Muscle layer of colon (tissue), 2 donors: ENCODE measurements at regions not wholly inside any gene's neighbourhood (a gene's known extent, or its start where the extent isn't known, plus 50 kb on each side); places are given as distances from the start of the nearest gene placed in this dataset.
"Not testable (repeated sequence)": the region's sequence is repeated elsewhere in the genome, so short reads cannot be mapped to it uniquely, and the experiment has no call there.

Source experiments
- H3K27ac ChIP-seq: one replicate; pipeline ENCODE4 v1.7.0; 2013; ENCODE audit warnings: low read depth, mild to moderate bottlenecking, low read length, moderate library complexity
- H3K27me3 ChIP-seq, 2 donors: one replicate each; pipeline ENCODE4 v1.7.0; 2013; ENCODE audit warnings: low read length in 2 of 2, mild to moderate bottlenecking in 2 of 2; ENCODE audit not compliant: insufficient read depth in 2 of 2, control insufficient read depth in 1 of 2
- H3K36me3 ChIP-seq: one replicate; pipeline ENCODE4 v1.7.0; 2013; ENCODE audit warnings: mild to moderate bottlenecking, low read length; ENCODE audit not compliant: insufficient read depth
- H3K4me1 ChIP-seq: one replicate; pipeline ENCODE4 v1.7.0; 2013; ENCODE audit warnings: mild to moderate bottlenecking, low read length; ENCODE audit not compliant: insufficient read depth
- H3K4me3 ChIP-seq, 2 donors: one replicate each; pipeline ENCODE4 v1.7.0; 2013; ENCODE audit warnings: low read length in 2 of 2, low read depth in 1 of 2, mild to moderate bottlenecking in 1 of 2, moderate library complexity in 1 of 2
- H3K9ac ChIP-seq: one replicate; pipeline ENCODE4 v1.7.0; 2013; ENCODE audit warnings: low read length
- H3K9me3 ChIP-seq: one replicate; pipeline ENCODE4 v1.7.0; 2013; ENCODE audit warnings: mild to moderate bottlenecking, low read length
- donor health status: abdominal sarcoma.
- donor health status: Adenocarcinoma of cecum.

DNA sequence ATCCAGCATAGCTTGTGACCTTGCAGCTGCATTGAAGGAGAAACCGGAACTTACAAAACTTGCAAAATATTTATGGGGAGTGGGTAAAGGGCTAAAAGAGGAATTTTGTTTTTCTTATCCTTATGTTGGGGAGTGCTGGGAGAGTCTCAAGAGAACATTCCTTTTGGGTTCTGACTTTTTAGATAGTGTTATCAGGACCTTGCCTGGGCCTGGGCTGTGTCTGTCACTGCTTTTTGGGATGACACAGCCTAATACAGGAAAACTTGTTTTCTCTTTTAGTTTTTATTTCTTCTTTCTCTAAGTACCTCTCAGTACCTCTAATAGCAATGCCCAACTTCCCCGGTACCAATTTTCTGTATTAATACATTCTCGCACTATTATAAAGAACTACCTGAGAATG lies 850.6 kb downstream of the RPS29 start:
- Histone ChIP-seq H3K4me3 (no peak overlapping the region), H3K4me1 (no peaks in the 10 kb centered on the region), H3K27me3 (no peaks in the 10 kb centered on the region), H3K27ac (no peak overlapping the region), H3K9me3 (no peaks in the 10 kb centered on the region), H3K36me3 (no peaks in the 10 kb centered on the region), H3K9ac (no peak overlapping the region)

DNA sequence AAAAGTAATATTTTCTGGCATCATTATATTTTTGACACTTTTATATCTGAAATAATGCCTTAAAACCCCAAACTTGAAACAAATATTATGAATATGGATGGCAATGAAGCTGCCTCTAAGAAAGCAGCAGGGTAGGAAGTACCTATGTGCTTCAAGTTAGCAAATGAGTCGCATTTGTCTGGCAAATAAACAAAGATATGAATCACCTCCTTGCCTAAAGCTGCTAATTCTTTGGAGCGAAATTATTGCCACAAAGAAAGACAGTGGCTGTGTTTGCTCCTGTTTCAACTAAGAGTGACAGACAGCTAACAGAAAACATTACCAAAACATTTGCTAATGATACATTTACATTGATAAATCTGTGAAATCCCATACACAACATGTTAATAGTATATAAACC lies 854.9 kb downstream of the RPS29 start:
- Histone ChIP-seq H3K27ac (no peak overlapping the region), H3K4me1 (no peaks in the 10 kb centered on the region), H3K9me3 (no peaks in the 10 kb centered on the region), H3K4me3 (no peak overlapping the region), H3K27me3 (no peaks in the 10 kb centered on the region), H3K9ac (no peak overlapping the region), H3K36me3 (no peaks in the 10 kb centered on the region)

DNA sequence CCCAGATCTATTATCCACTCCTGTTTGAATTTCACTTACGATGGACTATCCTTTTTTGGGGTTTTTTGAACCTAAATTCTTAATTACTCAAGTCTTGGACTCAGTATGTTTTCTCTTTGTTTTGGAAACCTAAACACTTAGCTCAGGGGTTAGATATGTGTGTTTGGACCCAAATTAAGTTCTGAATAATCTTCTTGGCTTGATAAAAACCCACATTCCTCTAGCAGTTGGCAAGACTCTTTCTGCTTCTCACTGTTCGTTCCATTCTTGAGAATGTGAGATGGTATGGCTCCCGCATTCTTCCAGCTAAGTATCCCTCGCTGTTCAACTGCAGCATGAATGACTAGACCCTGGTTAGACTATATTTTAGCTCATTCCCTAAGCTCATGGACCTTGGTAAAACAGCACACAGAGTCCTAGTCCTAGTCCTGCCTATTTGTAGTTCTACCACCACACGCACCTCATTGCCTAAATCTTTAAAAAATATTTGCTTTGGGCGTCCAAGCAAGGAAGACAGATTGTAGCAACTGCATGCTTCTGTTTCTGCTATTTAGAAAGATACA lies 860.0 kb downstream of the RPS29 start:
- Histone ChIP-seq H3K4me1 (no peaks in the 10 kb centered on the region), H3K36me3 (no peaks in the 10 kb centered on the region), H3K9ac (no peak overlapping the region), H3K9me3 (no peaks in the 10 kb centered on the region), H3K27ac (no peak overlapping the region), H3K4me3 (no peak overlapping the region), H3K27me3 (no peaks in the 10 kb centered on the region)

DNA sequence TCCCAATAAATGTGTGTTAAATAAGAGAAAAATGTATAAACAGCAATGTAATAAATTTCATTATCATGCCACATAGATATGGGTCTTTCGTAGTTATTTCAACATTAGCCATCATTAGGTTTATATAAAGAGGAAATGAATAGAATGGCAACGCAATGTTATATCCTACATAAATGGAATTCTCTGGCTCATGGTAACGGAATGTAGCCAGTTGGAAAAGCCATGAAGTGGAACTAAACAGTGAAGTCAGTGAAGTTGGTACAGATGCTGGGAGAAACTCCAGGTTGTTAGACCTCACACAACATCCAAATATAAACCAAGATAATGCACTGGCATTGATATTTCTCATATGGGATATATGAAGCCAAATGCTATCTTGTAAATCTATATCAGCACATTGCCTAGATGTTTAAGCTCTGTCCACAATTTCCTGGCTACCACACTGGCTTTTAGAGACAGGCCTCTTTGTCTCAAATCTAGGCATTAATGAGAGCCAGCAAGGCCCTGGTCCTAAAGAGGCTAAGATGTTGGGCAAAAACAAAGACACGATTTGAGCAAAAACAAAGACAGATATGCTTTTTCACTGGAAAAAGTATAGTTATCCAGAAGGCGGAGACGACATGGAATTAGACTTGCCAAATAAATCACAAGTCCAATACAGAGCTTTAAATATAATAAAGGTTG lies 861.0 kb downstream of the RPS29 start:
- no peak overlapping the region for H3K4me3 ChIP-seq
- no peaks in the 10 kb centered on the region for H3K9me3 ChIP-seq
- no peaks in the 10 kb centered on the region for H3K36me3 ChIP-seq
- no peak overlapping the region for H3K27ac ChIP-seq
- no peaks in the 10 kb centered on the region for H3K27me3 ChIP-seq
- H3K9ac ChIP-seq: no peak overlapping the region
- H3K4me1 ChIP-seq: no peaks in the 10 kb centered on the region

DNA sequence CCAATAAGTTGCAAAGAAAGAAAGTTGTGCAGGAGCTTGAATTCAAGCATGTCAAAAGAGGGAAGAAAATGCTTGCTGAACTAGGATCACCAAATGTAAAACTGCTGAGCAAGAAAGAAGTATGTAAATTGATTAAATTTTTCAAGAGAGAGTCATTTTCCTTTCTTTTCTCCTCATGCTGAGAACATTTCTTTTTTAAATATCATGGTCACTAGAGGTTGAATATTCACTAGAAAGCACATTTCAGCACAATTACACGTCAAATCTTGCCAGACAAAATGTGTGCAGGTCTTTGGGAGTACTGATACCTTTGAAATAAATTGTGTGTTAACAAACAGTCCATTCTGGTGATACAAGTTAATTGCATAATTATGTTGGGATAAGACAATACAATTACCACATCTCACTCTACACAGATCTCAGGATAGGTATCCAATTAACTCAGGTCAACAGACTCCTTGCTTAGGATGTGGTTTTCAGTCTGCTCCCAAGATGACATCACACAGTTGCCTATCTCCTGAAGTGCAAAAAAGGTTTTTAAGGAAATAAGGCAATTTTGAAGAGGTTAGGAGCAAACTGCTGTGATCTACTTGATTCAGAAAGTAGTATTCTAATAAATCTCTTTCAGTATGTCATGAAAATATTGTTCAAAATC lies 862.2 kb downstream of the RPS29 start:
- Histone ChIP-seq H3K4me1 (no peaks in the 10 kb centered on the region), H3K9ac (no peak overlapping the region), H3K36me3 (no peaks in the 10 kb centered on the region), H3K27me3 (no peaks in the 10 kb centered on the region), H3K27ac (no peak overlapping the region), H3K9me3 (no peaks in the 10 kb centered on the region), H3K4me3 (no peak overlapping the region)

DNA sequence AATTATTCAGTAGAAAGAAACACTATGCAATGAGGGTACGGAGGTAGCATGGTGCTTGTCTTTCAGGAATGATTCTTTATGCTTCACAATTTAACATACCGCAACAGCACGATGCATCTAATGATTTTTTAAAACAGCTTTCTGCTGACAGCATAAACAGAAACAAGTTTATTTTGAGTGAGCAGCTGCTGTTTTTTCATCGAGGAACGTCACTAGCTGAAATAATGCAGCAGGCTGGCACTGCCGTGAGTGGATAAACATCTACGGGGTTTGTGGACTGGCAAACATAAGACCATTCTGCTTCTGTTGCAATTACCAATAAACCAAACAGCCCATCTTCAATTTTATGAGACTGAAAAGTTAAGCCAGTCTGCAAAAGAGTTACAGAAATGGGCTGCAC lies 871.8 kb downstream of the RPS29 start:
- H3K9me3 ChIP-seq: no peaks in the 10 kb centered on the region
- no peaks in the 10 kb centered on the region for H3K4me1 ChIP-seq
- no peak overlapping the region for H3K9ac ChIP-seq
- no peaks in the 10 kb centered on the region for H3K27me3 ChIP-seq
- no peaks in the 10 kb centered on the region for H3K36me3 ChIP-seq
- H3K4me3 ChIP-seq: peak overlapping the region in 1 of 2 donors; percentile 6
- H3K27ac ChIP-seq: no peak overlapping the region

DNA sequence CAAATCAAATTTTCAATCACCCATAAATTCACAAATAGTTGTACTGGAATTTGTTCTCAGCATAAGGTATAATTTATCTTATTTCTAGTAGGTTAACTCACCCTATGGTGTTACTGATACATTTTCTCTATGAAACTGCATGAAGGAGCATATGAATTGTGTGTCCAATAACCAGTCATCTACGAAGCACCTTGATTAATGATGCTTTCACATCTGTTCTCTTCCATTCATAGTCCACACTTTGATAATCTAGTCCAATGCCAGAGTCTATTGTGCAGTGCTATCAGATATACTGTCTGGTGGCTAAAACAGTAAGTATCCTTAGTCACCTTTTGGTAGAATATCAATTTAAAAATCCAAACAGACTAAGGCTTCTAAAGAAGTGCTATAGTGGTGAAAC lies 876.0 kb downstream of the RPS29 start:
- no peaks in the 10 kb centered on the region for H3K36me3 ChIP-seq
- H3K27ac ChIP-seq: no peak overlapping the region
- no peaks in the 10 kb centered on the region for H3K27me3 ChIP-seq
- no peak overlapping the region for H3K4me3 ChIP-seq
- H3K4me1 ChIP-seq: no peaks in the 10 kb centered on the region
- H3K9me3 ChIP-seq: no peaks in the 10 kb centered on the region
- H3K9ac ChIP-seq: no peak overlapping the region

DNA sequence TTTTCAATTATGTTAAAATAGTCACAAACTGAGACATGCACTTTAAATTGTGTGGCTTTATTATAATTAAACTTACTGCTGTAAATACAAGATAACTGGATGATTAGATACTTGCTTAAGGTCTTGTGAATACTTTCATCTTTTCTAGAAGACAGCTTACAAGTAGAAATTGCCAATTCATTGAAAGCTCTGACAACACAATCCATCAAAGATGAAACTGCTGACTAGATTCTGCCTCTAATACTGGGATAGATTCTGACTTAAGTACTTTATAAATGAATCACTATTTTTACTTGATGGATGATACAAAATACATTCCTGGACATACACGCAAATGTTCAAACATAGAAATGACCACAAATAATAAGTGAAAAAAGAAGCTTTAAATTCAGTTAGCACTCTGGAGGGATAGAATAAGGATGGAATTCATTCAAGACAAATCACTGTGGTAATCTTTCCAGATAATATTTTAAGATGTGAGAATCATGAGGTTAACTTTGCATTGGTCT lies 876.8 kb downstream of the RPS29 start:
- Histone ChIP-seq H3K9ac (no peak overlapping the region), H3K27me3 (no peaks in the 10 kb centered on the region), H3K36me3 (no peaks in the 10 kb centered on the region), H3K27ac (no peak overlapping the region), H3K9me3 (no peaks in the 10 kb centered on the region), H3K4me3 (no peak overlapping the region), H3K4me1 (no peaks in the 10 kb centered on the region)

DNA sequence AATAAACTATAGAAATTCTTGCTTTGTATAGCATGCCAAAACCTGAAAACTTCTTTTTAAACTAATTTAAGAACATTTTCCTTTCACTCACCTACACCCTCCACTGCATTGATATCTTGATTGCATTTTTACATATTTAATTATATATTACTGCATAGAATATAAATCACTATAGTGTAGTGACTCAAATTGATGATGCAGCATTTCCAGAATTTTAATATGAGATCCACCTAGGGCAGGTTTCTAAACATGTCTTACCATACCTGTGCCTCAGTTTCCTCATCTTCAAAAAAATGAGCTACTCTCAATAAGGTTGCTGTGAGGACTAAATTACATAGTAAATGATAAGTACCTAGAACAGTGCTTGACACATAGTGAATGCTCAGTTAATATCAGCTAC lies 881.5 kb downstream of the RPS29 start:
- H3K36me3 ChIP-seq: no peaks in the 10 kb centered on the region
- no peak overlapping the region for H3K27ac ChIP-seq
- H3K9me3 ChIP-seq: no peaks in the 10 kb centered on the region
- H3K4me1 ChIP-seq: no peaks in the 10 kb centered on the region
- H3K4me3 ChIP-seq: no peak overlapping the region
- H3K9ac ChIP-seq: no peak overlapping the region
- H3K27me3 ChIP-seq: no peaks in the 10 kb centered on the region

DNA sequence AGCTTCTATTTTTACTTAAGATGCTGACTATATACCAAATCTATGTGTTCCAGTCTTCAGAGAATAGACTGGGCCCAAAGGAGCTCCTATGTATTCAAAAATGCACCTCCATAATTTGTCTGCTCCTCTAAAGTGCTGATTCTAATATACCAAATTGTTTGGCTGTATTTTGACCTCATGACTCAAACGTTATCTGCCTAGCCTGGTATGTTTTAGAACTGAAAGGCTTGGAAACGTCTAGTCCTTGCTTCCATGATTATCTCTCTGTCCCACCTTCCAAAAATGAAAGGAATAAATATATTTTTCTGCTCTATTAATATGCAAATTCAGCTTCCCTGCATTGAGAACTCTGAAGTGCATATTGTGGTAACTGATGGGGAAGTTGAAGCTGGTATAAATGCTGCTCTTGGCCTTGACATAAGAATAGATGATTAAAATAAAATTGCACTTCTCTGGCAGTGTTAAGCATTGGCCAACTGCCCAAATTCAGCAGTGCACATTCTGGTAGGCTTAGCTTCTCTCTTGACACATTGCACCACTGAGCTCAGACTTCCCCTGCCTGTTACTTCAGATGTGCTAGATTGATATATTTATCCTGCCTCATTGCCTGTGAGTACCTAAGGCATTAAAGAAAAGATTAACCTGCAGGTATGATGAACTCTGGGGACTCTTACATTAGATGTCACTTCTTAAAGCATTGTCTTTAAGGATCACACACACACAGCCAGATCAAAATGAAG lies 882.3 kb downstream of the RPS29 start:
- Histone ChIP-seq H3K9ac (no peak overlapping the region), H3K36me3 (no peaks in the 10 kb centered on the region), H3K4me1 (no peaks in the 10 kb centered on the region), H3K9me3 (no peaks in the 10 kb centered on the region), H3K27me3 (no peaks in the 10 kb centered on the region), H3K27ac (no peak overlapping the region), H3K4me3 (no peak overlapping the region)

DNA sequence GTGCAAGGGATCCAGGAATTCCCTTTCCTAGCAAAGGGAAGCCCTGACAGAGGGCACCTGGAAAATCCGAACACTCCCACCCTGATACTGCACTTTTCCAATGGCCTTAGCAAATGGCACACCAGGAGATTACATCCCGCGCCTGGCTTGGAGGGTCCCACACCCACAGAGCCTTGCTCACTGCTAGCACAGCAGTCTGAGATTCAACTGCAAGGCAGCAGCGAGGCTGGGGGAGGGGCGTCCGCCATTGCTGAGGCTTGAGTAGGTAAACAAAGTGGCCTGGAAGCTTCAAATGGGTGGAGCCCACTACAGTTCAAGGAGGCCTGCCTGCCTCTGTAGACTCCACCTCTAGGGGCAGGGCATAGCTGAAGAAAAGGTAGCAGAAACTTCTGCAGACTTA lies 888.8 kb downstream of the RPS29 start:
- H3K4me3 ChIP-seq, H3K36me3 ChIP-seq, H3K9ac ChIP-seq, H3K27me3 ChIP-seq, H3K27ac ChIP-seq, H3K9me3 ChIP-seq, H3K4me1 ChIP-seq: not testable (repeated sequence)
